IMR-90 (cell line): ENCODE measurements at regions not wholly inside any gene's neighbourhood (a gene's known extent, or its start where the extent isn't known, plus 50 kb on each side); places are given as distances from the start of the nearest gene placed in this dataset.

Source experiments
- ATAC-seq: fragments of 200-7000 bp; cut with Tn5 transposase; 2 replicates; pipeline ENCODE4 v1.9.1; 2020; ENCODE audit warnings: low read depth, mild to moderate bottlenecking, moderate library complexity
- BruUV-seq: library from RNA; stranded (reverse); fragments of 400-500 nt; replicated peaks from 2 replicates; lab custom pipeline; 2021; lab: Mats Ljungman, UMichigan
- CTCF ChIA-PET: fragments of 300-600 bp; formaldehyde crosslinking; extraction: SDS; loops from one replicate; lab custom pipeline; 2021; ENCODE audit warnings: antibody characterized with exemption; lab: Yijun Ruan, JAX
- POLR2A ChIA-PET: fragments of 300-600 bp; sonication (Branson Sonifier 250); formaldehyde crosslinking; loops from one replicate; lab custom pipeline; 2022; ENCODE audit warnings: antibody characterized with exemption; ENCODE audit not compliant: unreplicated experiment; lab: Charles Lee
- DNase-seq: peaks from one replicate; pipeline ENCODE4 v3.0.0; 2013
- H2AFZ ChIP-seq: replicated peaks from 2 replicates; pipeline ENCODE3; 2013; ENCODE audit warnings: low read length, mild to moderate bottlenecking; ENCODE audit not compliant: poor library complexity
- H2AK5ac ChIP-seq: 2 replicates; pipeline ENCODE4 v1.6.1; 2013; ENCODE audit warnings: low read depth, low read length, inconsistent platforms
- H2AK9ac ChIP-seq: replicated peaks from 2 replicates; pipeline ENCODE3; 2013; ENCODE audit warnings: mild to moderate bottlenecking, low read depth, low read length, moderate library complexity; ENCODE audit not compliant: poor library complexity
- H2BK120ac ChIP-seq: 2 replicates; pipeline ENCODE4 v1.6.1; 2013; ENCODE audit warnings: low read depth, low read length, inconsistent platforms
- H2BK15ac ChIP-seq: 3 replicates; pipeline ENCODE4 v1.6.1; 2013; ENCODE audit warnings: low read depth, low read length, inconsistent platforms
- H2BK20ac ChIP-seq: 2 replicates; pipeline ENCODE4 v1.6.1; 2013; ENCODE audit warnings: low read depth, mild to moderate bottlenecking, inconsistent platforms, low read length, moderate library complexity
- H2BK5ac ChIP-seq: 2 replicates; pipeline ENCODE4 v1.6.1; 2013; ENCODE audit warnings: mild to moderate bottlenecking, low read depth, low read length, inconsistent platforms; ENCODE audit not compliant: poor library complexity, severe bottlenecking
- H3K14ac ChIP-seq: replicated peaks from 2 replicates; pipeline ENCODE4 v1.6.1; 2013; ENCODE audit warnings: low read depth, low read length, inconsistent platforms
- H3K18ac ChIP-seq: 2 replicates; pipeline ENCODE4 v1.6.1; 2013; ENCODE audit warnings: low read depth, low read length, control low read depth
- H3K23ac ChIP-seq: 2 replicates; pipeline ENCODE4 v1.6.1; 2013; ENCODE audit warnings: low read depth, low read length, inconsistent platforms
- H3K27ac ChIP-seq: 2 replicates; pipeline ENCODE4 v1.5.1; 2013; ENCODE audit warnings: mild to moderate bottlenecking, control low read depth, low read length; ENCODE audit not compliant: insufficient read depth
- H3K27me3 ChIP-seq: 2 replicates; pipeline ENCODE4 v1.6.1; 2013; ENCODE audit warnings: low read length; ENCODE audit not compliant: control insufficient read depth, insufficient read depth
- H3K36me3 ChIP-seq: 2 replicates; pipeline ENCODE4 v1.6.1; 2013; ENCODE audit warnings: low read length, mixed read lengths; ENCODE audit not compliant: control insufficient read depth, insufficient read depth
- H3K4ac ChIP-seq: 2 replicates; pipeline ENCODE4 v1.6.1; 2013; ENCODE audit warnings: low read depth, low read length, inconsistent platforms
- H3K4me1 ChIP-seq: 2 replicates; pipeline ENCODE4 v1.6.1; 2013; ENCODE audit warnings: low read length, mixed read lengths; ENCODE audit not compliant: control insufficient read depth, insufficient read depth
- H3K4me2 ChIP-seq: 2 replicates; pipeline ENCODE4 v1.6.1; 2013; ENCODE audit warnings: low read depth, mild to moderate bottlenecking, control low read depth, low read length, moderate library complexity
- H3K4me3 ChIP-seq: 2 replicates; pipeline ENCODE4 v1.5.1; 2013; ENCODE audit warnings: low read depth, mild to moderate bottlenecking, control low read depth, low read length, moderate library complexity; ENCODE audit not compliant: insufficient read depth
- H3K56ac ChIP-seq: 2 replicates; pipeline ENCODE4 v1.6.1; 2013; ENCODE audit warnings: low read length, inconsistent platforms; ENCODE audit not compliant: insufficient read depth; ENCODE audit errors: extremely low read depth
- H3K79me1 ChIP-seq, 2 experiments: 2 replicates each; pipeline ENCODE4 v1.6.1; 2013; ENCODE audit warnings: low read length in 2 of 2, inconsistent platforms in 1 of 2, low read depth in 1 of 2
- H3K9ac ChIP-seq: 2 replicates; pipeline ENCODE4 v1.6.1; 2013; ENCODE audit warnings: low read depth, low read length, control low read depth
- H3K9me1 ChIP-seq: 2 replicates; pipeline ENCODE4 v1.6.1; 2013; ENCODE audit warnings: low read length, inconsistent platforms; ENCODE audit not compliant: insufficient read depth
- H3K9me3 ChIP-seq: 2 replicates; pipeline ENCODE4 v1.6.1; 2013; ENCODE audit warnings: low read length; ENCODE audit not compliant: control insufficient read depth, insufficient read depth
- H4K20me1 ChIP-seq: 2 replicates; pipeline ENCODE4 v1.6.1; 2013; ENCODE audit warnings: low read length, inconsistent platforms; ENCODE audit not compliant: insufficient read depth
- H4K5ac ChIP-seq: 2 replicates; pipeline ENCODE4 v1.6.1; 2013; ENCODE audit warnings: mild to moderate bottlenecking, low read depth, low read length, control low read depth
- H4K8ac ChIP-seq, 2 experiments: 2 replicates each; pipeline ENCODE4 v1.6.1; 2013; ENCODE audit warnings: low read depth in 2 of 2, low read length in 2 of 2, control low read depth in 1 of 2, inconsistent platforms in 1 of 2
- H4K91ac ChIP-seq: 2 replicates; pipeline ENCODE4 v1.6.1; 2013; ENCODE audit warnings: low read depth, low read length, inconsistent platforms; ENCODE audit not compliant: insufficient read depth
- BHLHE40 ChIP-seq: fragments of 150-350 bp; IDR thresholded peaks from 2 replicates; pipeline ENCODE4 v1.6.1; 2016; ENCODE audit warnings: mild to moderate bottlenecking, low read depth, low read length
- CEBPB ChIP-seq: IDR thresholded peaks from 2 replicates; pipeline ENCODE4 v1.6.1; 2012; ENCODE audit warnings: low read depth, low read length, improper control_type of control experiment
- CHD1 ChIP-seq: IDR thresholded peaks from 2 replicates; pipeline ENCODE4 v1.6.1; 2012; ENCODE audit warnings: low read depth, low read length, improper control_type of control experiment
- CTCF ChIP-seq: conservative IDR thresholded peaks from 2 replicates; pipeline ENCODE4 v1.5.1; 2012; ENCODE audit warnings: mild to moderate bottlenecking, low read depth, low read length, improper control_type of control experiment
- FOS ChIP-seq: fragments of 150-350 bp; IDR thresholded peaks from 2 replicates; pipeline ENCODE4 v1.6.1; 2016; ENCODE audit warnings: low read depth, low read length
- MAFK ChIP-seq: IDR thresholded peaks from 2 replicates; pipeline ENCODE4 v1.6.1; 2012; ENCODE audit warnings: low read depth, low read length, improper control_type of control experiment
- MAZ ChIP-seq: IDR thresholded peaks from 2 replicates; pipeline ENCODE4 v1.6.1; 2012; ENCODE audit warnings: low read depth, mild to moderate bottlenecking, low read length, improper control_type of control experiment, moderate library complexity, borderline replicate concordance
- MXI1 ChIP-seq: IDR thresholded peaks from 2 replicates; pipeline ENCODE4 v1.6.1; 2012; ENCODE audit warnings: low read depth, mild to moderate bottlenecking, low read length, moderate library complexity, borderline replicate concordance
- POLR2A ChIP-seq: IDR thresholded peaks from 2 replicates; pipeline ENCODE4 v1.6.1; 2012; ENCODE audit warnings: mild to moderate bottlenecking, low read depth, low read length
- RAD21 ChIP-seq: IDR thresholded peaks from 2 replicates; pipeline ENCODE4 v1.6.1; 2012; ENCODE audit warnings: low read length, improper control_type of control experiment
- RCOR1 ChIP-seq: IDR thresholded peaks from 2 replicates; pipeline ENCODE4 v1.6.1; 2012; ENCODE audit warnings: mild to moderate bottlenecking, low read length, improper control_type of control experiment; ENCODE audit not compliant: insufficient replicate concordance
- RFX5 ChIP-seq: IDR thresholded peaks from 2 replicates; pipeline ENCODE4 v1.8.0; 2012; ENCODE audit warnings: low read depth, mild to moderate bottlenecking, low read length, moderate library complexity
- SMC3 ChIP-seq: fragments of 150-350 bp; IDR thresholded peaks from 2 replicates; pipeline ENCODE4 v1.6.1; 2016; ENCODE audit warnings: low read depth, mild to moderate bottlenecking, antibody characterized with exemption, low read length, moderate library complexity
- USF2 ChIP-seq: fragments of 150-350 bp; IDR thresholded peaks from 2 replicates; pipeline ENCODE4 v1.6.1; 2017; ENCODE audit warnings: mild to moderate bottlenecking, antibody characterized with exemption, low read length, low read depth
- WGBS, 2 experiments: methylation state at CpG; one replicate each; pipeline versions ENCODE4 v1.1.5 to v1.1.7; 2013; ENCODE audit warnings: missing lambda C conversion rate in 2 of 2; ENCODE audit not compliant: insufficient read length in 1 of 2; ENCODE audit errors: extremely low coverage in 2 of 2; 5-methylcytosine and 5-hydroxymethylcytosine counted together
- dilution Hi-C: fragments of 300-500 bp; cut with HindIII; formaldehyde crosslinking; loops from one replicate; pipeline ENCODE4 v1.14.3; 2018; ENCODE audit warnings: low sequenced_read_pairs; ENCODE audit not compliant: unreplicated experiment
- in situ Hi-C: fragments of 300-500 bp; cut with MboI; formaldehyde crosslinking; loops from 3 replicates; pipeline ENCODE4 v1.14.3; 2019; ENCODE audit warnings: low sequenced_read_pairs, inconsistent platforms, mixed read lengths
- intact Hi-C: fragments of 100-400 bp; cut with micrococcal nuclease; formaldehyde crosslinking; loops from 2 replicates; pipeline ENCODE4 v1.10.0; 2022

GRCh38 chr10:3968727-3969126 is 183.7 kb upstream of the KLF6 start:
- no peak overlapping the region for H2AK9ac ChIP-seq
- H3K9me1 ChIP-seq, result no peaks in the 10 kb centered on the region; the same call in 1 of the 2 replicates
- H3K9me3 ChIP-seq, result no peaks in the 10 kb centered on the region
- no peak overlapping the region for H4K8ac ChIP-seq
- no peak overlapping the region for H2BK20ac ChIP-seq
- H3K4me2 ChIP-seq, result no peak overlapping the region
- no peak overlapping the region for H2BK5ac ChIP-seq
- H3K79me1 ChIP-seq, result no peaks in the 10 kb centered on the region
- H2AFZ ChIP-seq, result no peak overlapping the region
- no peak overlapping the region for H2AK5ac ChIP-seq
- no peaks in the 10 kb centered on the region for H3K36me3 ChIP-seq
- H3K23ac ChIP-seq, result no peak overlapping the region
- no peak overlapping the region for H3K14ac ChIP-seq
- no peak overlapping the region for H3K18ac ChIP-seq
- in situ Hi-C loops, result no loop called here
- CTCF ChIA-PET, result interaction anchor here (0.7 kb wide), 1 partner anchor 104 kb away, joined by 3 read pairs; no protein-coding TSS in a partner anchor
- WGBS, 2 experiments, result no CpG with 5 or more reads among the region's 6 CpGs
- no TSS peak for BruUV-seq
- H3K27ac ChIP-seq, result no peak overlapping the region
- intact Hi-C loops, result no loop called here
- DNase-seq (no peak), ATAC-seq (no peak)
- H3K4ac ChIP-seq, result no peak overlapping the region
- no peaks in the 10 kb centered on the region for H3K27me3 ChIP-seq
- no peak overlapping the region for H4K91ac ChIP-seq
- no peak overlapping the region for H3K56ac ChIP-seq
- no peaks in the 10 kb centered on the region for H4K20me1 ChIP-seq
- no peak overlapping the region for H3K9ac ChIP-seq
- dilution Hi-C loops, result no loop called here
- no peak overlapping the region for H3K4me3 ChIP-seq
- TF ChIP-seq POLR2A (no peak), CHD1 (no peak), FOS (no peak), MAZ (no peak), SMC3 (no peak), CEBPB (no peak), CTCF (no peak), RCOR1 (no peak), RAD21 (no peak), RFX5 (no peak), MXI1 (no peak), MAFK (no peak), USF2 (no peak), BHLHE40 (no peak)
- H2BK120ac ChIP-seq, result no peak overlapping the region
- POLR2A ChIA-PET, result no interaction called here
- H2BK15ac ChIP-seq, result no peak overlapping the region
- no peaks in the 10 kb centered on the region for H3K4me1 ChIP-seq
- H4K5ac ChIP-seq, result no peak overlapping the region
